K562 (cell line): ENCODE measurements at regions not wholly inside any gene's neighbourhood (a gene's known extent, or its start where the extent isn't known, plus 50 kb on each side); places are given as distances from the start of the nearest gene placed in this dataset.

Source experiments
- ATAC-seq: fragments of 200-7000 bp; cut with Tn5 transposase; 3 replicates; pipeline ENCODE4 v1.9.1; 2020; ENCODE audit warnings: moderate library complexity
- BruUV-seq: library from RNA; stranded (reverse); fragments of 400-500 nt; replicated peaks from 2 replicates; lab custom pipeline; 2021; lab: Mats Ljungman, UMichigan
- CTCF ChIA-PET: fragments of 300-600 bp; formaldehyde crosslinking; extraction: SDS; loops from one replicate; lab custom pipeline; 2021; ENCODE audit warnings: low intra/inter-chr PET ratio; lab: Yijun Ruan, JAX
- POLR2A ChIA-PET: fragments of 300-600, 350-650 bp; sonication (Branson Sonifier 250); formaldehyde crosslinking; extraction: SDS; loops from one replicate; lab custom pipeline; 2021; ENCODE audit warnings: antibody characterized with exemption, inconsistent platforms; lab: Yijun Ruan, JAX
- DNase-seq, 4 experiments: peaks; one replicate each; pipeline versions ENCODE4 v3.0.0 to v3.0.0-alpha.2; 2011 to 2018; ENCODE audit warnings: low spot score in 3 of 4, mixed read lengths in 3 of 4; ENCODE audit errors: extremely low read depth in 1 of 4
- FAIRE-seq: peaks from 2 replicates; lab custom pipeline; 2011; peaks lifted over from hg19 to GRCh38; lab: Jason Lieb, UNC
- H2AFZ ChIP-seq: 2 replicates; pipeline ENCODE4 v1.6.0; 2011; ENCODE audit warnings: low read depth, low read length, control low read depth, inconsistent platforms
- H3K27ac ChIP-seq: fragments of 200-600 bp; 3 replicates; pipeline ENCODE4 v1.8.0; 2011; ENCODE audit warnings: low read depth, mild to moderate bottlenecking, control low read depth, inconsistent platforms, low read length, moderate library complexity, mixed read lengths; ENCODE audit errors: extremely low read depth
- H3K27me3 ChIP-seq, 2 experiments: fragments of 300-600 bp in 1 of 2; 2 replicates in 1 of 2; 3 replicates in 1 of 2; pipeline versions ENCODE4 v1.6.0 to v1.8.0; 2011; ENCODE audit warnings: inconsistent platforms in 2 of 2, low read length in 2 of 2, mild to moderate bottlenecking in 1 of 2, mixed read lengths in 1 of 2, moderate library complexity in 1 of 2; ENCODE audit not compliant: control insufficient read depth in 2 of 2, insufficient read depth in 2 of 2
- H3K36me3 ChIP-seq: fragments of 300-600 bp; 3 replicates; pipeline ENCODE4 v1.8.0; 2011; ENCODE audit warnings: mild to moderate bottlenecking, low read length, inconsistent platforms; ENCODE audit not compliant: control insufficient read depth, insufficient read depth
- H3K4me1 ChIP-seq, 2 experiments: fragments of 200-600 bp in 1 of 2; replicated peaks in 1 of 2; 2 replicates in 1 of 2; 3 replicates in 1 of 2; pipeline versions ENCODE4 v1.5.1 to v1.8.0; 2011; ENCODE audit warnings: inconsistent platforms in 2 of 2, low read length in 2 of 2, mild to moderate bottlenecking in 1 of 2, mixed read lengths in 1 of 2, moderate library complexity in 1 of 2; ENCODE audit not compliant: control insufficient read depth in 2 of 2, insufficient read depth in 2 of 2
- H3K4me2 ChIP-seq: 2 replicates; pipeline ENCODE4 v1.6.1; 2011; ENCODE audit warnings: low read length, control low read depth, inconsistent platforms, mixed read lengths; ENCODE audit not compliant: insufficient read depth
- H3K4me3 ChIP-seq: fragments of 200-600 bp; sonication (generic), shearing (Covaris generic); 2 replicates; pipeline ENCODE4 v1.5.1; 2016; ENCODE audit warnings: control low read depth, inconsistent platforms
- H3K79me2 ChIP-seq: fragments of 200-600 bp; 3 replicates; pipeline ENCODE4 v1.8.0; 2011; ENCODE audit warnings: low read length, inconsistent platforms; ENCODE audit not compliant: control insufficient read depth, insufficient read depth
- H3K9ac ChIP-seq, 2 experiments: 2 replicates each; pipeline versions ENCODE4 v1.6.0 to v1.6.1; 2011; ENCODE audit warnings: low read depth in 2 of 2, low read length in 2 of 2, control low read depth in 1 of 2, inconsistent platforms in 1 of 2, mild to moderate bottlenecking in 1 of 2, mixed read lengths in 1 of 2; ENCODE audit not compliant: insufficient read depth in 1 of 2
- H3K9me1 ChIP-seq: one replicate; pipeline ENCODE4 v1.6.0; 2011; ENCODE audit warnings: inconsistent platforms, mild to moderate bottlenecking, low read length, moderate library complexity; ENCODE audit not compliant: control insufficient read depth, insufficient read depth
- H3K9me3 ChIP-seq: replicated peaks from 2 replicates; pipeline ENCODE4 v1.5.1; 2011; ENCODE audit warnings: low read depth, low read length, inconsistent platforms; ENCODE audit not compliant: control insufficient read depth, insufficient read depth
- H4K20me1 ChIP-seq: replicated peaks from 2 replicates; pipeline ENCODE4 v1.6.1; 2011; ENCODE audit warnings: low read length, inconsistent platforms, mixed read lengths; ENCODE audit not compliant: control insufficient read depth, insufficient read depth
- BRD9 ChIP-seq: fragments of 450-650 bp; IDR thresholded peaks from 2 replicates; pipeline ENCODE4 v1.6.1; 2018; ENCODE audit warnings: low read depth; ENCODE audit not compliant: partially characterized antibody
- E2F1 ChIP-seq: sonication (generic); formaldehyde crosslinking; IDR thresholded peaks from 2 replicates; pipeline ENCODE4 v1.8.1; 2023; ENCODE audit warnings: mild to moderate bottlenecking, missing genetic modification reagents, moderate library complexity
- E2F3 ChIP-seq: fragments of 250-450 bp; sonication (Bioruptor Pico); IDR thresholded peaks from 2 replicates; pipeline ENCODE4 v1.4.0; 2020; ENCODE audit warnings: mild to moderate bottlenecking
- HLTF ChIP-seq: fragments of 450-650 bp; IDR thresholded peaks from 2 replicates; pipeline ENCODE4 v1.6.1; 2016
- MTA1 ChIP-seq: fragments of 450-650 bp; IDR thresholded peaks from 2 replicates; pipeline ENCODE4 v1.6.1; 2017; ENCODE audit warnings: borderline replicate concordance
- NFIC ChIP-seq: fragments of 450-650 bp; IDR thresholded peaks from 2 replicates; pipeline ENCODE4 v1.6.1; 2017; ENCODE audit warnings: mild to moderate bottlenecking, inconsistent platforms
- PCBP2 ChIP-seq: fragments of 200-400 bp; formaldehyde crosslinking; IDR thresholded peaks from 2 replicates; pipeline ENCODE4 v1.6.1; 2018; ENCODE audit warnings: low read length, low read depth, mild to moderate bottlenecking, moderate library complexity; ENCODE audit not compliant: poor library complexity, severe bottlenecking
- TOE1 ChIP-seq, 2 experiments: fragments of 450-650 bp in 1 of 2; sonication (generic) in 1 of 2; formaldehyde crosslinking in 1 of 2; IDR thresholded peaks; 2 replicates each; pipeline versions ENCODE4 v1.7.1 to v1.8.0; 2016 to 2022; ENCODE audit warnings: borderline replicate concordance in 2 of 2, mild to moderate bottlenecking in 2 of 2, antibody characterized with exemption in 1 of 2, inconsistent platforms in 1 of 2, low read depth in 1 of 2, missing genetic modification reagents in 1 of 2, moderate library complexity in 1 of 2
- U2AF2 ChIP-seq: fragments of 200-400 bp; formaldehyde crosslinking; optimal IDR thresholded peaks from 2 replicates; pipeline ENCODE3; 2017; ENCODE audit warnings: low read depth, mild to moderate bottlenecking, low read length
- ZBTB40 ChIP-seq, 2 experiments: fragments of 450-650 bp in 1 of 2; sonication (generic) in 1 of 2; formaldehyde crosslinking in 1 of 2; IDR thresholded peaks; 2 replicates each; pipeline versions ENCODE4 v1.7.1 to v1.9.0; 2016 to 2022; ENCODE audit warnings: inconsistent platforms in 1 of 2, mild to moderate bottlenecking in 1 of 2, missing genetic modification reagents in 1 of 2
- ZNF253 ChIP-seq: fragments of 250-450 bp; sonication (Bioruptor Pico); conservative IDR thresholded peaks from 2 replicates; pipeline ENCODE4 v1.6.1; 2021; ENCODE audit warnings: mild to moderate bottlenecking
- WGBS: fragments of 100-300 bp; shearing (Covaris generic); methylation state at CpG from one replicate; pipeline ENCODE4 v1.1.6; 2016; ENCODE audit warnings: low coverage, mixed read lengths; ENCODE audit not compliant: insufficient coverage; ENCODE audit errors: missing lambda C conversion rate; 5-methylcytosine and 5-hydroxymethylcytosine counted together
- in situ Hi-C: fragments of 300-500 bp; cut with MboI; formaldehyde crosslinking; loops from 4 replicates; pipeline ENCODE4 v1.15.0; 2018; ENCODE audit warnings: inconsistent platforms, mixed read lengths
- intact Hi-C: fragments of 100-400 bp; cut with micrococcal nuclease; formaldehyde crosslinking; loops from 2 replicates; pipeline ENCODE4 v1.14.2; 2022

- H2AFZ ChIP-seq, result peak overlapping the region; percentile 52
- no peak overlapping the region for H3K4me3 ChIP-seq
- H3K9ac ChIP-seq, result no peak overlapping the region
- H3K27ac ChIP-seq, result peak overlapping the region; percentile 1; the same call in 1 of the 3 replicates
- H3K79me2 ChIP-seq, result no peaks in the 10 kb centered on the region
- in situ Hi-C loops (no loop called here), intact Hi-C loops (no loop called here)
- no peaks in the 10 kb centered on the region for H3K9me1 ChIP-seq
- H3K9me3 ChIP-seq, result no peaks in the 10 kb centered on the region
- ChIA-PET CTCF (no interaction called here), POLR2A (no interaction called here)
- ATAC-seq, result no peak; the same call in 2 of the 3 replicates
- no TSS peak for BruUV-seq
- H4K20me1 ChIP-seq, result no peaks in the 10 kb centered on the region
- no peak overlapping the region for H3K4me2 ChIP-seq
- H3K27me3 ChIP-seq, result no peaks in the 10 kb centered on the region
- H3K36me3 ChIP-seq, result no peaks in the 10 kb centered on the region
- no peaks in the 10 kb centered on the region for H3K4me1 ChIP-seq
- no peak for DNase-seq
- WGBS, result 4% methylated on average over 1 of the region's 1 CpG
- FAIRE-seq, result no peak
- no peak for TF ChIP-seq E2F1 (CRISPR knock-in tag)
- TF ChIP-seq ZBTB40 (IDR thresholded peaks at IDR 0.05), result peak; percentile 22; the same call in 1 of the 2 replicates
- no peak for TF ChIP-seq ZBTB40 (CRISPR knock-in tag; IDR thresholded peaks at IDR 0.05)
- TF ChIP-seq NFIC, result peak; percentile 85
- TF ChIP-seq TOE1 (IDR thresholded peaks at IDR 0.05; ENCODE audit: borderline replicate concordance), result 0 out of 2 replicates have a peak, but pooled peaks have one; percentile 37
- no peak for TF ChIP-seq TOE1 (CRISPR knock-in tag; IDR thresholded peaks at IDR 0.05; ENCODE audit: borderline replicate concordance, low read depth)
- TF ChIP-seq BRD9, result peak; percentile 73
- TF ChIP-seq PCBP2, result no peak
- TF ChIP-seq U2AF2, result peak; percentile 65
- TF ChIP-seq E2F3, result no peak
- TF ChIP-seq HLTF, result 0 out of 2 replicates have a peak, but pooled peaks have one; percentile 34
- TF ChIP-seq MTA1, result peak; percentile 47; the same call in 1 of the 2 replicates
- no peak for TF ChIP-seq ZNF253
Measured at GRCh38 chr7:113256883-113257531, 138.7 kb upstream of the SMIM30 start.
